ENCODE measurements at regions not wholly inside any gene's neighbourhood (a gene's known extent, or its start where the extent isn't known, plus 50 kb on each side); places are given as distances from the start of the nearest gene placed in this dataset.

GRCh38 chr9:75230469-75230868 is 142.2 kb downstream of the OSTF1 start:
- H3K4ac ChIP-seq (ENCODE audit: low read depth, low read length) = no peak overlapping the region
- H3K9me3 ChIP-seq (ENCODE audit: control insufficient read depth, low read depth, low read length) = peaks cover 2% of the 10 kb centered on the region
- no peaks in the 10 kb centered on the region for H4K20me1 ChIP-seq (ENCODE audit: control insufficient read depth, insufficient read depth, insufficient read length)
- peaks cover 2 to 10% of the 10 kb centered on the region in 2 experiments; a peak in 2 of 4 replicates for H3K4me1 Mint-ChIP-seq
- H3K4me2 ChIP-seq (ENCODE audit: insufficient read depth, insufficient read length, low read length) = no peak overlapping the region
- no peaks in the 10 kb centered on the region; the same call in 1 of the 2 replicates for H3K27me3 Mint-ChIP-seq (ENCODE audit: low read depth)
- H2AFZ ChIP-seq (ENCODE audit: low read length) = no peak overlapping the region
- H3K36me3 Mint-ChIP-seq (ENCODE audit: insufficient read depth in 1 of 3, low read depth in 3 of 3) = peaks cover 9 to 23% (median 14%) of the 10 kb centered on the region in 3 experiments
- H3K18ac ChIP-seq (ENCODE audit: insufficient read length, low read depth, low read length) = no peak overlapping the region
- H3K4me1 ChIP-seq (ENCODE audit: insufficient read depth, low read length) = no peaks in the 10 kb centered on the region
- H3K79me2 ChIP-seq (ENCODE audit: insufficient read depth, low read length) = no peaks in the 10 kb centered on the region
- no peak overlapping the region for H3K27ac Mint-ChIP-seq
- no peak overlapping the region for H2BK120ac ChIP-seq (ENCODE audit: low read depth, low read length, poor library complexity, severe bottlenecking)
- no peak overlapping the region for H2BK5ac ChIP-seq (ENCODE audit: insufficient read length, low read length)
- H3T11ph ChIP-seq (ENCODE audit: low read length) = no peak overlapping the region
- H3K23ac ChIP-seq (ENCODE audit: insufficient read length, low read depth, low read length) = no peak overlapping the region
- H3K14ac ChIP-seq (ENCODE audit: insufficient read depth, low read length) = no peak overlapping the region
- no peak overlapping the region for H3K4me3 Mint-ChIP-seq
- WGBS (ENCODE audit: extremely low coverage, insufficient read length, low lambda C conversion rate) = no CpG with 5 or more reads among the region's 3 CpGs
- no peaks in the 10 kb centered on the region for H3K27me3 ChIP-seq (ENCODE audit: insufficient read depth, low read length)
- no peak overlapping the region for H3K27ac ChIP-seq (ENCODE audit: insufficient read length, low read depth, low read length)
- peaks cover 23 to 26% of the 10 kb centered on the region in 2 experiments for H3K9me3 Mint-ChIP-seq
- no peak overlapping the region for H2AK5ac ChIP-seq (ENCODE audit: insufficient read length, low read length)
- H3K56ac ChIP-seq (ENCODE audit: insufficient read length, low read depth, low read length) = no peak overlapping the region
- no peak overlapping the region for H4K8ac ChIP-seq (replicated peaks; ENCODE audit: insufficient read length, low read depth, low read length)
- no peak for TF ChIP-seq CTCF (conservative IDR thresholded peaks at IDR 0.05)
- H4K5ac ChIP-seq (ENCODE audit: insufficient read length, low read depth, low read length) = no peak overlapping the region
- no peak overlapping the region for H2BK12ac ChIP-seq (ENCODE audit: insufficient read length, low read depth, low read length)
- DNase-seq = no peak
- H2BK15ac ChIP-seq (ENCODE audit: low read depth, low read length) = no peak overlapping the region
- no peaks in the 10 kb centered on the region for H3K79me1 ChIP-seq (ENCODE audit: insufficient read depth, low read depth, low read length, poor library complexity, severe bottlenecking)
- H2BK20ac ChIP-seq (ENCODE audit: low read depth, low read length, poor library complexity, severe bottlenecking) = no peak overlapping the region
- no peak overlapping the region for H3K9ac ChIP-seq (ENCODE audit: extremely low read depth, insufficient read length, low read length)
- no peaks in the 10 kb centered on the region for H3K23me2 ChIP-seq (ENCODE audit: insufficient read length, low read depth, low read length, poor library complexity, severe bottlenecking)
- H4K91ac ChIP-seq (ENCODE audit: insufficient read length, low read depth, low read length) = no peak overlapping the region

Measured in H9 (cell line).